AG04450 (cell line): ENCODE measurements at regions not wholly inside any gene's neighbourhood (a gene's known extent, or its start where the extent isn't known, plus 50 kb on each side); places are given as distances from the start of the nearest gene placed in this dataset. TPM values are rescaled to one million over a fixed set of nuclear protein-coding genes. Genes with fewer than 3 reads are reported as not detected.

Experiments used
- small RNA-seq: library from RNA; depleted of rRNA; stranded (forward); fragments of <200 nt; gene quantifications from one replicate; pipeline ENCODE3, GENCODE V24; 2012; ENCODE audit warnings: low read depth; ENCODE audit not compliant: insufficient read length

Small RNA genes lying in the stretch of these regions (small RNA-seq; reads per million reads assigned to genes)
- gene RN7SL659P: not detected
- gene RNA5SP293: not detected
- gene RNU6-1064P: not detected
- not detected for gene RNU6-996P
